ENCODE measurements at regions not wholly inside any gene's neighbourhood (a gene's known extent, or its start where the extent isn't known, plus 50 kb on each side); places are given as distances from the start of the nearest gene placed in this dataset.

- no peaks in the 10 kb centered on the region for H3K79me1 ChIP-seq (ENCODE audit: insufficient read depth, low read depth, low read length, poor library complexity, severe bottlenecking)
- no peak overlapping the region for H4K91ac ChIP-seq (ENCODE audit: insufficient read length, low read depth, low read length)
- Mint-ChIP-seq H3K27me3 (ENCODE audit: low read depth) (no peaks in the 10 kb centered on the region; the same call in none of the 2 replicates), H3K4me3 (no peak overlapping the region), H3K4me1 (peaks cover 14 to 15% of the 10 kb centered on the region in 2 experiments), H3K36me3 (ENCODE audit: insufficient read depth in 1 of 3, low read depth in 3 of 3) (no peaks in the 10 kb centered on the region), H3K27ac (no peak overlapping the region; a peak in 1 of 7 replicates), H3K9me3 (no peaks in the 10 kb centered on the region)
- H3K4me1 ChIP-seq (ENCODE audit: insufficient read depth, low read length), result no peaks in the 10 kb centered on the region
- H2BK20ac ChIP-seq (ENCODE audit: low read depth, low read length, poor library complexity, severe bottlenecking), result no peak overlapping the region
- no peak overlapping the region for H3T11ph ChIP-seq (ENCODE audit: low read length)
- no peak overlapping the region for H4K5ac ChIP-seq (ENCODE audit: insufficient read length, low read depth, low read length)
- H3K56ac ChIP-seq (ENCODE audit: insufficient read length, low read depth, low read length), result no peak overlapping the region
- H3K14ac ChIP-seq (ENCODE audit: insufficient read depth, low read length), result no peak overlapping the region
- no peak overlapping the region for H3K9ac ChIP-seq (ENCODE audit: extremely low read depth, insufficient read length, low read length)
- H2BK15ac ChIP-seq (ENCODE audit: low read depth, low read length), result no peak overlapping the region
- no peak overlapping the region for H3K4ac ChIP-seq (ENCODE audit: low read depth, low read length)
- H3K18ac ChIP-seq (ENCODE audit: insufficient read length, low read depth, low read length), result no peak overlapping the region
- no peaks in the 10 kb centered on the region for H3K79me2 ChIP-seq (ENCODE audit: insufficient read depth, low read length)
- H2AK5ac ChIP-seq (ENCODE audit: insufficient read length, low read length), result no peak overlapping the region
- no peak for TF ChIP-seq CTCF (conservative IDR thresholded peaks at IDR 0.05)
- H2BK120ac ChIP-seq (ENCODE audit: low read depth, low read length, poor library complexity, severe bottlenecking), result no peak overlapping the region
- H3K23ac ChIP-seq (ENCODE audit: insufficient read length, low read depth, low read length), result no peak overlapping the region
- no CpG with 5 or more reads among the region's 3 CpGs for WGBS (ENCODE audit: extremely low coverage, insufficient read length, low lambda C conversion rate)
- no peak for DNase-seq
- H4K8ac ChIP-seq (replicated peaks; ENCODE audit: insufficient read length, low read depth, low read length), result no peak overlapping the region
- H2BK5ac ChIP-seq (ENCODE audit: insufficient read length, low read length), result no peak overlapping the region
- H2BK12ac ChIP-seq (ENCODE audit: insufficient read length, low read depth, low read length), result no peak overlapping the region
- H4K20me1 ChIP-seq (ENCODE audit: control insufficient read depth, insufficient read depth, insufficient read length), result no peaks in the 10 kb centered on the region
- H3K27me3 ChIP-seq (ENCODE audit: insufficient read depth, low read length), result no peaks in the 10 kb centered on the region
- H3K27ac ChIP-seq (ENCODE audit: insufficient read length, low read depth, low read length), result no peak overlapping the region
- H3K23me2 ChIP-seq (ENCODE audit: insufficient read length, low read depth, low read length, poor library complexity, severe bottlenecking), result no peaks in the 10 kb centered on the region
- H3K9me3 ChIP-seq (ENCODE audit: control insufficient read depth, low read depth, low read length), result no peaks in the 10 kb centered on the region
- H3K4me2 ChIP-seq (ENCODE audit: insufficient read depth, insufficient read length, low read length), result no peak overlapping the region
- no peak overlapping the region for H2AFZ ChIP-seq (ENCODE audit: low read length)
Measured at GRCh38 chr9:99479929-99480328, 257.8 kb downstream of the SEC61B start.
